NCI-H2107 treated with DMSO at 0.1 percent for 48 hours (cell line): ENCODE measurements at regions not wholly inside any gene's neighbourhood (a gene's known extent, or its start where the extent isn't known, plus 50 kb on each side); places are given as distances from the start of the nearest gene placed in this dataset.

Experiments used
- DNase-seq: peaks from one replicate; lab custom pipeline; 2025; ENCODE audit not compliant: unreplicated experiment; lab: John Stamatoyannopoulos, UW

DNA sequence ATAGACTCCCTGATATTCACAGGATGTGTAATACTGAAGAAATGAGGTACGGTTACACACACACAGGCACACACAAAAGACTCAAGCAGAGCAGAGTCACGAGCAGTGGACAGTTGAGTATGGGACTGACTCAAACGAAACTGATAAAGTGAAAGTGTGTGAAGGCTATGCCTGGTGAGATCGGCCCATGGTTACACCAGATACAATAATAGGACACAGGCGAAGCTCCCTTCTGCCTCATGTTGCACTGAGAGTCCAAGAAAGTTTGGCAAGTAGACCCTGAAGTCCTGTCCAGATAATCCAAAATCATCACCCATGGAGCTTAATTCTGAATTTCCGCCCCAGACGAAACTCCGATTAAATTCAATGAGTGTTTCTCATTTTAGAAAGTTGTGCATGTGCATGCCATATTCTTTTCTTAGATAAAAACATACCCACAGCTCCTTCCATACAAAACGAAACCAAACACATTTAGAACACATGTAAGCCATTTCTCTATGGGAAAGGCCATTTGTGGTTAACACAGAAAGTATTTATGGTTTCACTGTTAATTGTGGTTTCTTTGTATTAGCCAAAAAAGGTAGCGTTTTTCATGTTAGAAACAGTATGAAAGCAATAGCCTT, 567.6 kb downstream of the PLCL1 start:
- peak; percentile 22 for DNase-seq

DNA sequence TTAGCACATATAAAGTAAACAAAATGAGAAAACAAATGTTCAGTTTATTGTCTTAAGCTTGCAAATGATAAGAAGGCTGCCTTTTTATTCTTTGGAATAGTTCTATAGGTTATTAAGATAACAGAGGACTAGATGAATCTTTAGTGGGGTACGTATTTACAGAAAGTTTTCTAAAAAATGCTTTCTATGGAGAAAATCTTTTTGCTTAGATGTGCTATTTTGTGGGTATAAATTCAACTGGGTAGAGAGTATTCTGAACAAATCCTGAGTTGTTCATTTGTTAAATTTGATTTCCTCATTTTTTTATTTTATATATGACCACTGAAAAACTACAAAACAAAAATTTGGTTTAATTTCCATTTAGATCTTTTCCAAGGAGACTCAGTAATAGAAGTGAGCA, 566.9 kb downstream of the PLCL1 start:
- no peak for DNase-seq

DNA sequence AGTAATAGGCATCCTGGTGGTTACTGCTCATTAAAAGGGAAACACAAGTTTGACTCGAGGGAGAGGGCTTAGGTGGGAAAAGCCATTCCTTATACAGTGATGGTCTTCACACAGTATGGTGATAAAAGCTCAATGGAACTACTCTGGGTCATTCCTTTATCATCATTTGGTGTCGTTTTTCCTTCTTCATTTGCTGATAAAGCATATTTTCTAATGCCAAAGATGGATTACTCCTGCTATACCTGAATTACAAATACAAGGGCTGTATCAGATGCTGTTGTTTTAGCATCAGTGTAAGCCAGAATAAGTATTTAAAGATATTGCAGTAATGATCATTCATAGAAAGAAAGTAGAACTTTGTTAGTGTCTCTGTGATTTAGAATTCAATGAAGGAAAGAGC, 563.7 kb downstream of the PLCL1 start:
- DNase-seq: no peak

DNA sequence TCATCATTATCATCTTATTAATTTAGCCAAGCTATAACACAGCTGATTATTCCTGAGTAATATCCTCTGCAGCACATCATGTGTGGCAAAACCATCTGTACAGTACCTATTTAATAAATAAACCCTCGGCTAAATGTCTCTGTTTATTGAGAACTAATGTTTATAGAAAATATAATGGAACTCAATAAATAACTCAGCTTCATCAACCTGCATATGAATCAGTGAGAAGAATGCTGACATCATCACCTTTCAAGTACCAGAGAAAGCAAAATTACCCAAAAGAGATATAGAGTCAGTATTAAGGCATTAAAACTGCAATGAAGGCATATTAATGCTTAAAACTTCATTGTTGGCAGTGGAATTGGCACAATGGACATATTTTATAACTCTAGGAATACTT, 558.3 kb downstream of the PLCL1 start:
- DNase-seq: no peak

DNA sequence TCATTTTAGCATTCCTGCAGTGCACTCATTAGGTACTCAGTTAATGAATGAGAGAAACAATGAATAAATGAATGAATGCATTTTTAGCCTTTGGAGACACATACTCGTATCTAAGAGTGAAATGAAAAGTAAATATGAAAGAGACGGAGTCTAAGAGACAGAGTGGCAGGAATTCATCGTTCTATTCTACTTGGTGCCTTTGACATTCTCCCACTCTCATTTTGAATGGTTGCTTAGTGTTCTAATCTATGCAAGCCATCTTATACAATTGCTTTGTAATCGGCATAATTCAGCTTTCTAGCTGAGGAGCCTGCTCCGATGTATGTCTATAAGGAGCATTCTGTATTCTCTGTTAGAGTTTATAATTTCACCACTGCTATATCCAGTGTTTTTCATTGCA, 554.9 kb downstream of the PLCL1 start:
- no peak for DNase-seq

DNA sequence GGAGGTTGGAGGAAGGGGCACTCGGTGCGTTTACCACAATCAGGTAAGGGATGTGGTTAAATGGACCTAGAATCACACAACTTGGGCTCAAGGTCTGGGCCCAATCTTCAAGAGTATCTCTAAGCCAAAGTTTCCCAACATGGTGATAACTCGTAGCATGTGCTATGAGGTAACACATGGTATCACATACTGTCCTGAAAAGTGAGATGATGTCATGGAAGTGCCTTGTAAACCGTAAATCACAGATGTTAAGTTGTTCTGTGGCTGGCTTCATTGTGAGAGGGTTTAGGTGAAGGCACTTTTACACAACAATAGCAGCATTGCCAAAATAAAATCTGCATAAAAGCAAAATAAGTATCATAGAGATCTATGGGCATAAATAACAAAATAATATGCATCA, 551.8 kb downstream of the PLCL1 start:
- no peak for DNase-seq

DNA sequence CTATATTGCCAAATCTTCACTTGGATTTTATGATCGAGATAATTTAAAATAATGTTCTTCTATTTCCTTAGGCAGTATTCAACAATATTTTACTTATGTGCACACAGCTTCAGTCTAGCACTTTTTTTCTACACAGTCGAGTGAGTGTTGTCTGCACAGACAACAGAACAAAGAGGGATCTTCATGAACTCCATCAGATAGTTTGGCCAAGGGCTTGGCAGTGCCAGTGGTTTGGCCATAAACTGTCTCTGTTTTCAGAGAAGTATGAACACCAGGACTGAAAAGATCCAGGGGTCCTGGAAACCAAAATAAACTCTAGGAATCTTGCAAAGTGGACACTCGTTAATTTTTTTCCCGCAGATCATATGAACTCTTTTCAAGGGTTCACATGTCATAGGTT, 547.3 kb downstream of the PLCL1 start:
- no peak for DNase-seq

DNA sequence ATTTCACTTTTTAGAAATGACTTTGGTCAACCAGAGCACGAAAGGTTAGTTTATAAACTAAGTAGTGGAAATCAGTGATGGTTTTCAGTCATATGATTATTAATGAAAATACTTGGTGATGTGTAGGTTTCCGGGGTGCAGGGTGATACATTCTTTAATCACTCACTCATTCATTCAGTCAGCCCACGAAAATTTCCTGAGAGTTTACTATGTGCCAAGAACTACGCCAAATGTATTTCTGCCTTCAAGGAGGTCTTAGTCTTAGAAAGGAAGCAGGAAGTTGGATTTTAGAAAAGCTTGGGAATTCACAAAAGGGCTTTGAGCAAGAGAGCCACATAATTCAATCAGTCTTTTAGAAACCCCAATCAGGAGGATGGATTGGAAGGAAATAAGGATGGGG, 543.6 kb downstream of the PLCL1 start:
- no peak for DNase-seq

DNA sequence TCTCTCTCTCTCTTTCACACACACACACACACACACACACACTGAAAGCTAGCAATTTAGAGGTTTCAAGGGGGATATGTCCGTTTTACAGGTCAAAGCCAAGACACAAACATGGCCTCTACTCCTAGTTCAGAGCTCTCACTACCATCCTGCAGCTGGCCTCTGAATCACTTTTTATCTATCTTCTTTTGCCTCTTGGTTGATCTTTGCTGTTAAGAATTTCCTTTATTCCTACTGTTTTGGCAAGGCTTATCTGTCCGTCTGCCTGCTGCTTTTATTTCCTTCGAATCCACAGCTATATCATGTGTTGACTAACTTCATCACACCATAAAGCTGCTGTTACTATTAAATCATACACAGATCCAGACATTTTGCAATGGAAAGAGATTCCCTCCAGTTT, 543.0 kb downstream of the PLCL1 start:
- DNase-seq: no peak

DNA sequence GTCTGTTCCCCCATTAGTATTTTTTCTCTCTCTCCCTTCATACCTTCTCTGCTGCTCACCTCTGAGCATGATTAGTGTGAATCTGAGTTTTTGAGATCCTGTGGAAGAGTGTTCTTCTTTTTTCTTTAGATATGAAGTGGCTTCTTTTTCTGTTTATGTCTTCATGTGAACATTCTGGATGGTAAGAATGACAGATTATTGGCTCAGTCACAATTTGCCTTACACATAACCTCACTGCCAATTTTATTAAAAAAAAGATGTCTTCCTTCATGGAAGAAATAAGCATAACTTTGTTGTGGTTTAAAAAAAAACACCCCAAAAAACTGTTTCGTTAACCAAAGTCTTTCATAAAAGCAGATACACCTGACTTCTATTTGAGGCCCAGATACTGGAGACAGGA, 539.1 kb downstream of the PLCL1 start:
- no peak for DNase-seq

DNA sequence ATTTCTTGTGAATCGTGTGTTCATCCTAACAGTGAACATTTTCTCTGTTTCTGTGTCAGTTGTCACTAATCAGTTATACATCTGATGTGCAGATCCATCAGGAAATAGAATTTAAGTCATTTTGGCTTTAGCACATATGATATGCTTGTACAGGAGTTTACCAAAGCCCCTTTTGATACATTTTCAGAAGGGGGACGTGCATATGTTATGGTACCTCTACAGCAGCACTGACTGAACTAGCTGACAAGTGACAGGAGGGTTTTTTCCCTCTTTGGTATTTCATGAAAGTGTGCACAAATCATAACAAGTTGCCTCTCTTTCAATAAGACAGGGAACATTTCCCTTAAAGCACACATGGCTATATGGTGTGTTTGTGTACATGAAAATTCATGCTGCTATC, 536.5 kb downstream of the PLCL1 start:
- DNase-seq: no peak

DNA sequence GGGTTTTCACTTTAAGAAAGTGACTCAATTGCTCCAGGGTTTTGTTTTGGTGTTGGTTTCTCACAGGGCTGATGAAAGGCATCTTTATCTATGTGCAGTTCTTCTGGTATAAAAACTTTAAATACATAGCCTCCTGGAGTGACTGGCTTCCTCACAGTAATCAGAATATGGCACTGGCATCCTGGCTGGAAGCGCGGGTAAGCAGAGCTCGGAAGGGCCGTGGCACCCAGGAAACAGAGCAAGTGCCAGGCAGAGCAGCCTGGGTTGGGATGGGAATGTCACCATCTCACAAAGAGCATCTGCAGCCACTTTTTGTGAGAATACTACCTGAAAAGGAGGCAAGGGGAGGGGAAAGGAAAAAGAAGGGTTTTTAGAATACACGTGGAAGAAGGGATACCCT, 534.7 kb downstream of the PLCL1 start:
- DNase-seq: no peak

DNA sequence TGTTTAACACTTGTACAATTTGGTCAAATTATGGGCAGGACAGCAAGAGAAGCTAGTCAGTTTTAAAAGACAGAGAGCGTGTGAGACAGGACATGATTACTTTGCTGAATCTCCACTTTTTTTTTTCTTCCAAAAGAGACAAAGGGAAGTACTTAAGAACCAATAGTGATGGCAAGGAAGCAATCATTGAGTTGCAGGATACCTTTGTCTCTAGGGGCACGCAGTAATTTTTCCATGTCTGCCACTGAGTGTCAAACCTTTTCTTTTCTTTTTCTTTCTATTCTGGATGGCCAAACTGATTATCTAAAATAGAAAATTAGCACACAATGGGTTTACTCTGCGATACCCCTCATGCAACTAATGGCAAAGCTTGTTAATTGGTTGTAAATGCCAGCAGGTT, 533.0 kb downstream of the PLCL1 start:
- no peak for DNase-seq

DNA sequence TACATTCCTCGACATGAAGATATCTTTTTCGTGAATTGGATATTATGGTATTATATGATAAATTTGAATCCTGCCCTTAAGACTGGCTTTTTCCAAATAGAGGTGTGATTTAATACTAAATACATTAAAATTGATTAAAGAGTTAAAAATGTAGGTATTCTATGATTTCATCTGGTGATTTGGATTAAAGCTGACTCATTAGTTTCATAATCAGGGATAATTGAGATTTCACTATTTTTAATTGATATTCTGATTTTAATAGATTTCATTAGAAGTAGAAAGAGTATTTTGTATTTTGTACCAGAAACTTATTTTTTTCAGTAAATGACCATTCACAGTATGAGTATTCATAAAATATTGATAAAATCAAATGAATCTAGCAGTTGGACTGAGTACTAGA, 524.1 kb downstream of the PLCL1 start:
- no peak for DNase-seq

DNA sequence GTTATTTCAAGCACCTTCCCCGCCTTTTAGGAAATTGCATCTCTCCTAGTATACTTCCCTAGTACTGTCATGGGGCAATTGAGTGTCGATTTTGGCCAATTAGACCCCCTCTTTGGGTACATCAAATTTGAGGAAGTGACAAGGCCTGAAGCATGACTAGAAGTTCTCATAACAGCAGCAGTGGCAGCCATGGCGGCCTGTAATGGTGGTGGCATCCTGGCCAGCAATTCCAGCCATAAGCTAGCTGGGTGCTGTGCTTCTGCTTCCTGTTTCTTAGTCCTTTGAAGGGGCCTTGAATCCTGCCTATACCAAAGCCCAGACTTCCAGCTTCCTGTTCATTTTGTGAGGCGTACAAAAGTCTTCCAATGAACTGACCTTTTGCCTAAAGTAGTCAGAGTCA, 523.1 kb downstream of the PLCL1 start:
- DNase-seq: no peak

DNA sequence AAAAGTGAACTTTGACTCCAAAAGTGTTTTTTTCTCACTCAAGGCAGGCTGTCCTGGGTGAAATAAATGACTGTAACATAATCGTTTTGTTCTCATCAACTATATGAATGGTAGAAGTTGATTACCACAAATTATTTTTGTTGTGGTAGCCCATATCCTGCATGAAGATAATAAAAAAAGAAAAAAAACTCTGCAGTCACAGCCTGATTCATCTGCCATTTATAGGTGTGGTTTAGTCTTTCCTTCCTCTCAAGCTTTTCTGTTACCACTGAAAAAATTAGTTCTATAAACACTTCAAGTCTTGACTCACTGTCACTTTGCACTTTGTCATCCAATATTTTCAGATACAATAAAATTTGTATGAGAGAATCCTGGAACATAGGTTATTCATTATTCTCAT, 522.0 kb downstream of the PLCL1 start:
- no peak for DNase-seq

DNA sequence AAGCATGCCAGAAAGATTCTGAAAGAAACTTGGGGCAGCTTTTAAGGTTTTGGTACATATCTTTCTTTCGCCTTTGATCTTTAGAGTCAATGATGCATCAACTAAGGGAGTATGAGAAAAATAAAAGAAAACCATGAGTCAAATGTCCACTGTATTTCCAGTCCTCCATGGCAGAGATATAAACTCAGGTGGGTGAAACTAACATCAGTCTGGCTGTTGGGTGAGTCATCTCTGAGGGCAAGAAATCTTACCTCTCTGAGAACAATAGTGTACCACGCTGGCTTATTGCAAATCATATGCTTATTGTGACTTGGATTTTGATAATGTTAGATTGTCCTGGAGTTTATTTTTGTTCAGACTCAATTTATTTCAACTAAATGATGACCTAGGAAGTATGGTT, 521.0 kb downstream of the PLCL1 start:
- no peak for DNase-seq

DNA sequence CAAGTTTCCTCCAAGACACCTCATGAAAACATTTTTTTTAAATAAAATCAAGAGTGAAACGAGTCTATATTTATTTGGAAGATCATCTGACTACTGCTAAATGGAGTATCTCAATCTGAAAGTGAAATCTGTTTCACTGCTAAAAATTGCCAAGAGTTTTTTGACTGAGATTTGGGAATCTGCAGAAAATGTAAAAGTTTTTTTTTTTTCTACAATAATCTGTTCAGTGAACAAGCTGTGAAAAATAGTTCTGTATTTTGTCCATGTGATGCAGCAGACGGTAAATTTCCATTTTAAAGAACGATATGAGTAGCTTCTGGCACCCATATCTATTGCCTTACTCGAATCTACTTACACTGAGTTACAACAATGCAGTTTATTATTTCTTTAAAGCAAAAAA, 519.7 kb downstream of the PLCL1 start:
- DNase-seq: no peak

DNA sequence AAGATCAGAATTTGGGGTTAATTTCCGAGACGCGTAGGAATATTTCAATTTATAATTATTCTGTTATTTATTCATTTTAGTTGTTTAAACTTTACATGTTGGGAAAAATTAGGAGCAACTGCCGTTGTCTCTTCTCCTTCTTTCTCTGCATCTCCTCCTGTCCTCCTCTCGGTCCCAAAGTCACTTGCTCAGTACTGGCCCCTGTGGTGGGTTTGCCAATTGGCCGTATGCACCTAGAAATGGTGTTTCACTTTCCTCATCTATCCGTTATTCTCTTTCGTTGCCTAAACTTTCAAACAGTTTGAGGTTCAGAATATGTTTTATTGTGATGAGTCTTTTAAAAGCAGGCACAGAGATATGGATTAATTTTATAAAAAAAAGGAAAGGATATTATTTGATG, 517.9 kb downstream of the PLCL1 start:
- no peak for DNase-seq

DNA sequence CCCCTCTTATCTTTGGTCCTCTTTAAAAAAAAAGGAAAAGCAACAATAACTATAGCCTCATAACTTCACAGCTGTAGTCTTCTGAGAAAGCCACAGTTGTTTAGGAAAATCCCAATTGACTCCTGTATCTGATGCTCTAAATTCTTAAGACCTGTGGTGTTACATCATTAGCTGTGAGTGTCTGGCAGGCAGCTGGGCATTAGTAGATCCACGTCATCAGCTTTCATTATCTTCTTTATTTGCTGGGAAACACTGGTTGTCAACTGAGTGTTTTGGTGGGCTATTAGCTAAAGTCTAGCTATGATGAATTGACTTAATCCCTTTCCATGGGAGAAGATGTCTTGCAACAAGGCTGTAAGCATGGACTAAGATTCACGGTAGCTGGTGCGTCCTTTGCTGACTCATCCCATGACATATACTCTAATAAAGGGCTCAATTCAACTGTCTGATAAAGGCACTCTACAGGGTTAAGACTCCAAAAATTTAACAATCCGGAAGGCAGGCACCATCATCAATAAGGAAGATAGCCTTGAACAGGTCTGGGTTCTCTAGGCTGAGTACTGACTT, 517.2 kb downstream of the PLCL1 start:
- no peak for DNase-seq

DNA sequence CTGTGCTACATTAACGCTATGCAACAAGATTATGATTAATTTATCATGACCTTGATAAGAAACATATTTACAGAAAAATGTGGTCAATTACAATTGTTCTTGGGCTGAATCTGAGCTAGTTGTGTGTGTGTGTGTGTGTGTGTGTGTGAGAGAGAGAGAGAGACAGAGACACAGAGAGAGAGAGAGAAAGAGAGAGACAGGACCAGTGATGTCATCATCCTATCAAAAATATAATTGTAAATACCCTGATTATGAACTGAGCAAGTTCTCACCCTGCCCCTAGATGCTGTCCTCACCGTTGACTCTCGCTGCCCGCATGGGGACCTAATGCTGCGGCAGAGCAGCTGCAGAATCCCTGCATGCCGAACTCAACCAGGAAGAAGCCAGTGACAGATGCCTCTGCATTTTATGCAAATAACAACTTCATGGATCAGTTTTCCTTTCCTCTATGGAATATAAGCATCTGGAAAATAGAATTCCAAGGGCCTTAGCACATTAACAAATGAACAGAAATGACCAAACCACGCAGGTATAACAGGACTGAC, 512.5 kb downstream of the PLCL1 start:
- no peak for DNase-seq

DNA sequence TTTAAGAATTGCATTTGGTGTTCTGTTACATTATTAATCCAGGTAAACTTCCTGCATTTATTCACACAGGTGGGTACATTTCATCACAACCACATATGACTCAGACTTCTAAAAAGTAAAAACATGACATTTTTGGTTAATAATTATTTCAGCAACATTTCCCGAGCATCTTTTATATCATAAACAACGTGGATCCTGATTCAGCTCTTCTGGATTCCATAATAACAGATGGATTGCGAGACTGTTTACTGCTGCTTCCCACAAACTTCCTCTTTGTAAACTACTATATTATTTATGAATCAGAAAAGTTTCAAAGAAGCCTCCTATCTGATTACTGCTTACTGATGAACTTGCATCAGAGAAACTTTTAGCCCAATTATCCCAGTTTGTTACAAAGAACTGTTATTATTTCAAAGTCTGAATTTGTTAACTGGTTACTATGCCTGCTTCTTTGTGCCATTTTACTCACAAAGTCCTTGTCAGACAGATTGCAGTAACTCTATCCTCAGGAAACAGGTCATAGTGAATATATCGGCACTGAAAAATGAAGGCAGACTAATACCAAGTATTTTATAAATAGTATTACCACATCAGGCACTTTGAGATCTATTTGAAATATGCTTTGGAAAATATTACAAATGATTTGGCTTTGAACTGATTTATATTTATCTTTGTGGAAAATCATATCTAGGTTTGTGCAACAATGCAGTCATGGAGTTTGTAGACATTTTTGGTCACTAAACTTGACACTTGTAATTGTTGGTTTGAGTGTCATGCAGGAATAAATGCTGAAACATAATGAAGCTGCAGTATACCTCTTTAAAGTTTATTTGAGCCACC, 511.6 kb downstream of the PLCL1 start:
- no peak for DNase-seq
